OCI-LY1 (cell line): ENCODE measurements at regions not wholly inside any gene's neighbourhood (a gene's known extent, or its start where the extent isn't known, plus 50 kb on each side); places are given as distances from the start of the nearest gene placed in this dataset.

ENCODE experiments used
- H2AFZ ChIP-seq: fragments of 200-600 bp; sonication (generic), shearing (Covaris generic); 2 replicates; pipeline ENCODE4 v1.6.0; 2014; ENCODE audit warnings: antibody characterized with exemption, mild to moderate bottlenecking, low read length
- H3F3A ChIP-seq: fragments of 200-600 bp; sonication (generic), shearing (Covaris generic); 2 replicates; pipeline ENCODE4 v1.6.0; 2014; ENCODE audit warnings: mild to moderate bottlenecking, antibody characterized with exemption, low read length, moderate library complexity; ENCODE audit not compliant: insufficient read depth
- H3K27ac ChIP-seq: fragments of 200-600 bp; sonication (generic); 2 replicates; pipeline ENCODE4 v1.5.1; 2014; ENCODE audit warnings: low read length, mixed run types, mild to moderate bottlenecking, low read depth; ENCODE audit not compliant: poor library complexity, severe bottlenecking
- H3K27me3 ChIP-seq: fragments of 200-600 bp; sonication (generic); 2 replicates; pipeline ENCODE4 v1.6.0; 2014; ENCODE audit warnings: antibody characterized with exemption, mild to moderate bottlenecking, low read length, moderate library complexity; ENCODE audit not compliant: insufficient read depth
- H3K36me3 ChIP-seq: fragments of 200-600 bp; sonication (generic); 2 replicates; pipeline ENCODE4 v1.6.1; 2014; ENCODE audit warnings: mild to moderate bottlenecking, antibody characterized with exemption, low read length, moderate library complexity, mixed read lengths; ENCODE audit not compliant: insufficient read depth
- H3K4me1 ChIP-seq: fragments of 200-600 bp; sonication (generic); 2 replicates; pipeline ENCODE4 v1.5.1; 2014; ENCODE audit warnings: mild to moderate bottlenecking, low read length, moderate library complexity; ENCODE audit not compliant: insufficient read depth, severe bottlenecking
- H3K4me2 ChIP-seq: fragments of 200-600 bp; sonication (generic), shearing (Covaris generic); 2 replicates; pipeline ENCODE4 v1.6.1; 2014; ENCODE audit warnings: low read length
- H3K4me3 ChIP-seq: fragments of 200-600 bp; sonication (generic); 2 replicates; pipeline ENCODE4 v1.5.1; 2014; ENCODE audit warnings: low read length, low read depth, mild to moderate bottlenecking, mixed read lengths; ENCODE audit not compliant: poor library complexity, severe bottlenecking
- H3K79me2 ChIP-seq: fragments of 200-600 bp; shearing (Covaris generic); 2 replicates; pipeline ENCODE4 v1.6.1; 2016; ENCODE audit warnings: mixed run types, low read length, mixed read lengths; ENCODE audit not compliant: insufficient read depth
- H3K9ac ChIP-seq: fragments of 200-600 bp; sonication (generic), shearing (Covaris generic); 2 replicates; pipeline ENCODE4 v1.6.1; 2014; ENCODE audit warnings: mild to moderate bottlenecking, low read length, mixed read lengths
- H3K9me2 ChIP-seq: fragments of 200-600 bp; sonication (generic), shearing (Covaris generic); 2 replicates; pipeline ENCODE4 v1.6.1; 2014; ENCODE audit warnings: low read depth, mild to moderate bottlenecking, low read length, mixed read lengths
- H3K9me3 ChIP-seq: fragments of 200-600 bp; shearing (Covaris generic); 2 replicates; pipeline ENCODE4 v1.6.1; 2014; ENCODE audit warnings: low read length, mixed read lengths
- H4K20me1 ChIP-seq: fragments of 200-600 bp; sonication (generic), shearing (Covaris generic); 2 replicates; pipeline ENCODE4 v1.6.0; 2016; ENCODE audit warnings: mild to moderate bottlenecking, low read length; ENCODE audit not compliant: insufficient read depth
- EZH2 ChIP-seq: fragments of 200-600 bp; sonication (generic), shearing (Covaris generic); IDR thresholded peaks from 2 replicates; pipeline ENCODE4 v1.8.0; 2017; ENCODE audit warnings: borderline replicate concordance, mixed run types, mild to moderate bottlenecking, antibody characterized with exemption, low read length, moderate library complexity, mixed read lengths
- TF ChIP-seq, protein P1 (sequence below): fragments of 200-600 bp; sonication (generic), shearing (Covaris generic); IDR thresholded peaks from 2 replicates; pipeline ENCODE4 v1.5.1; 2017; ENCODE audit warnings: mild to moderate bottlenecking, antibody characterized with exemption, low read length, moderate library complexity, mixed read lengths

DNA sequence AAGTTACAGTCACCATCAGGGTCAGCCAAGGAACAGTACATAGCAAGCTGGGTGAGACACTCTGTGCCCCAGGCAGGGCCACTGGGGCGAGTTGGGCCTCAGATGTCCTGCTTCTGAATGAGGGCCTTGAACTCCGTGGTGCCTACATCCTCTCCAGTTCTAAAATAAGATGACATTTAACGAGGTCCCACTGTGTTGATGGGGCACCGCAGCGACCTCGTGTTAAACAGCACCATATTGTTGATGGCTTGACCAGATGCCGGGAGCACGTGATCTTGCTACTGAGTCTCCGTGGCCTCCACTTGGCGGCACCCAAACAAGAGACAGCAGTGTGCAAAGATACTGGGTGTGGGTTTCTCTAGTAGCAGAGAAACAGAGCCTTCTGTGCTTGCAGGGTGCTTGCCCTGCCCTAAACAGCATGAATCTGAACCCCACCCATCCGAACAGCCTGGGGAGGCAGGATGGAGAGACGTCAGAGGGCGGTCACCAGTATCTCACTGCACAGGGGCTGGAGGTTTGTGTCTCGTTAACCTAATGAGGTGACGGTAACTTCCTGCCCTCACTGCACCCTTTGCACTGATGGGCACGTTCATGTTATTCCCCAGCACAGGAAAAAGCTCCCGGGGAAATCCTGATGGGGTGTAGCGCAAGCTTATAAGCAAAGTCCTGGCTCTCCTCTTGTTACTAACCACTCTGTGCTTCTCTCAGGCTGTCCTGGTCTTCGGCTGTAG, 324.4 kb downstream of the AJAP1 start:
- TF ChIP-seq, protein P1, sequence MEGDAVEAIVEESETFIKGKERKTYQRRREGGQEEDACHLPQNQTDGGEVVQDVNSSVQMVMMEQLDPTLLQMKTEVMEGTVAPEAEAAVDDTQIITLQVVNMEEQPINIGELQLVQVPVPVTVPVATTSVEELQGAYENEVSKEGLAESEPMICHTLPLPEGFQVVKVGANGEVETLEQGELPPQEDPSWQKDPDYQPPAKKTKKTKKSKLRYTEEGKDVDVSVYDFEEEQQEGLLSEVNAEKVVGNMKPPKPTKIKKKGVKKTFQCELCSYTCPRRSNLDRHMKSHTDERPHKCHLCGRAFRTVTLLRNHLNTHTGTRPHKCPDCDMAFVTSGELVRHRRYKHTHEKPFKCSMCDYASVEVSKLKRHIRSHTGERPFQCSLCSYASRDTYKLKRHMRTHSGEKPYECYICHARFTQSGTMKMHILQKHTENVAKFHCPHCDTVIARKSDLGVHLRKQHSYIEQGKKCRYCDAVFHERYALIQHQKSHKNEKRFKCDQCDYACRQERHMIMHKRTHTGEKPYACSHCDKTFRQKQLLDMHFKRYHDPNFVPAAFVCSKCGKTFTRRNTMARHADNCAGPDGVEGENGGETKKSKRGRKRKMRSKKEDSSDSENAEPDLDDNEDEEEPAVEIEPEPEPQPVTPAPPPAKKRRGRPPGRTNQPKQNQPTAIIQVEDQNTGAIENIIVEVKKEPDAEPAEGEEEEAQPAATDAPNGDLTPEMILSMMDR = no peak
- TF ChIP-seq EZH2 = no peak
- no peaks in the 10 kb centered on the region for H3F3A ChIP-seq
- no peak overlapping the region for H3K9ac ChIP-seq
- no peaks in the 10 kb centered on the region for H3K9me3 ChIP-seq
- H3K9me2 ChIP-seq = no peaks in the 10 kb centered on the region
- H3K36me3 ChIP-seq = no peaks in the 10 kb centered on the region
- H3K4me2 ChIP-seq = no peak overlapping the region
- H3K4me3 ChIP-seq = no peak overlapping the region
- no peaks in the 10 kb centered on the region for H4K20me1 ChIP-seq
- H2AFZ ChIP-seq = no peak overlapping the region
- no peak overlapping the region for H3K27ac ChIP-seq
- 0 out of 2 replicates have a peak, but pooled peaks cover 2% of the 10 kb centered on the region for H3K27me3 ChIP-seq
- no peaks in the 10 kb centered on the region for H3K79me2 ChIP-seq
- H3K4me1 ChIP-seq = no peaks in the 10 kb centered on the region

- Histone ChIP-seq H3K4me3 (no peak overlapping the region), H3K9ac (no peak overlapping the region), H3K36me3 (no peaks in the 10 kb centered on the region), H3K4me1 (no peaks in the 10 kb centered on the region), H3K9me2 (no peaks in the 10 kb centered on the region), H3K27me3 (no peaks in the 10 kb centered on the region), H3K27ac (no peak overlapping the region), H2AFZ (no peak overlapping the region), H4K20me1 (no peaks in the 10 kb centered on the region), H3K4me2 (no peak overlapping the region), H3F3A (no peaks in the 10 kb centered on the region), H3K79me2 (no peaks in the 10 kb centered on the region), H3K9me3 (no peaks in the 10 kb centered on the region)
- TF ChIP-seq, protein P1 = no peak
- no peak for TF ChIP-seq EZH2
Observed at GRCh38 chr1:4977701-4978100, 323.3 kb downstream of the AJAP1 start.

- no peaks in the 10 kb centered on the region for H3K27me3 ChIP-seq
Observed at GRCh38 chr1:4976859-4977440, 322.5 kb downstream of the AJAP1 start.

More at GRCh38 chr1:4976859-4977440, 322.5 kb downstream of the AJAP1 start:
- H2AFZ ChIP-seq = no peak overlapping the region
- TF ChIP-seq, protein P1 = no peak
- TF ChIP-seq EZH2 = no peak
- H3K4me3 ChIP-seq = no peak overlapping the region
- H3K4me2 ChIP-seq = no peak overlapping the region
- no peaks in the 10 kb centered on the region for H3K9me3 ChIP-seq
- H3K9me2 ChIP-seq = no peaks in the 10 kb centered on the region
- no peak overlapping the region for H3K27ac ChIP-seq
- no peaks in the 10 kb centered on the region for H3K79me2 ChIP-seq
- no peaks in the 10 kb centered on the region for H3K36me3 ChIP-seq
- no peaks in the 10 kb centered on the region for H3K4me1 ChIP-seq
- H3K9ac ChIP-seq = no peak overlapping the region
- no peaks in the 10 kb centered on the region for H3F3A ChIP-seq
- H4K20me1 ChIP-seq = no peaks in the 10 kb centered on the region
